ENCODE measurements at regions not wholly inside any gene's neighbourhood (a gene's known extent, or its start where the extent isn't known, plus 50 kb on each side); places are given as distances from the start of the nearest gene placed in this dataset.

- Histone ChIP-seq H4K5ac (ENCODE audit: low read depth, low read length) (no peak overlapping the region), H3K4ac (ENCODE audit: low read depth, low read length) (no peak overlapping the region), H4K20me1 (ENCODE audit: insufficient read depth, low read length) (no peaks in the 10 kb centered on the region), H2BK120ac (ENCODE audit: low read depth, low read length) (no peak overlapping the region), H4K8ac (ENCODE audit: low read depth in 2 of 2, low read length in 2 of 2) (no peak overlapping the region), H2BK20ac (ENCODE audit: low read depth, low read length) (no peak overlapping the region), H2BK5ac (ENCODE audit: low read depth, low read length, poor library complexity, severe bottlenecking) (no peak overlapping the region), H3K14ac (replicated peaks; ENCODE audit: low read depth, low read length) (no peak overlapping the region), H3K79me1 (ENCODE audit: low read depth in 1 of 2, low read length in 2 of 2) (no peaks in the 10 kb centered on the region), H3K27ac (ENCODE audit: insufficient read depth, low read length) (no peak overlapping the region), H3K18ac (ENCODE audit: low read depth, low read length) (no peak overlapping the region), H3K4me2 (ENCODE audit: low read depth, low read length) (no peak overlapping the region), H2AK9ac (replicated peaks; ENCODE audit: low read depth, low read length, poor library complexity) (no peak overlapping the region), H3K9me3 (ENCODE audit: control insufficient read depth, insufficient read depth, low read length) (peaks cover 10% of the 10 kb centered on the region), H3K56ac (ENCODE audit: extremely low read depth, insufficient read depth, low read length) (no peak overlapping the region), H3K36me3 (ENCODE audit: control insufficient read depth, insufficient read depth, low read length) (no peaks in the 10 kb centered on the region), H2BK15ac (ENCODE audit: low read depth, low read length) (no peak overlapping the region), H3K4me3 (ENCODE audit: insufficient read depth, low read depth, low read length) (no peak overlapping the region), H2AFZ (replicated peaks; ENCODE audit: low read length, poor library complexity) (no peak overlapping the region), H4K91ac (ENCODE audit: insufficient read depth, low read depth, low read length) (no peak overlapping the region), H2AK5ac (ENCODE audit: low read depth, low read length) (no peak overlapping the region), H3K4me1 (ENCODE audit: control insufficient read depth, insufficient read depth, low read length) (no peaks in the 10 kb centered on the region), H3K9ac (ENCODE audit: low read depth, low read length) (no peak overlapping the region), H3K9me1 (ENCODE audit: insufficient read depth, low read length) (no peaks in the 10 kb centered on the region), H3K27me3 (ENCODE audit: control insufficient read depth, insufficient read depth, low read length) (no peaks in the 10 kb centered on the region), H3K23ac (ENCODE audit: low read depth, low read length) (no peak overlapping the region)
- WGBS, 2 experiments (ENCODE audit: extremely low coverage in 2 of 2, insufficient read length in 1 of 2): no CpG with 5 or more reads among the region's 3 CpGs
- ChIA-PET CTCF (no interaction called here), POLR2A (ENCODE audit: unreplicated experiment) (no interaction called here)
- no peak for DNase-seq
- no TSS peak for BruUV-seq (replicated peaks)
- dilution Hi-C loops (cut with HindIII; ENCODE audit: low sequenced_read_pairs, unreplicated experiment): no loop called here
- no peak for TF ChIP-seq RFX5 (IDR thresholded peaks at IDR 0.05; ENCODE audit: low read depth, low read length)
- no peak for TF ChIP-seq CHD1 (IDR thresholded peaks at IDR 0.05; ENCODE audit: low read depth, low read length)
- no peak for TF ChIP-seq SMC3 (IDR thresholded peaks at IDR 0.05; ENCODE audit: low read depth, low read length)
- no peak for TF ChIP-seq FOS (IDR thresholded peaks at IDR 0.05; ENCODE audit: low read depth, low read length)
- TF ChIP-seq MXI1 (IDR thresholded peaks at IDR 0.05; ENCODE audit: borderline replicate concordance, low read depth, low read length): no peak
- no peak for TF ChIP-seq POLR2A (IDR thresholded peaks at IDR 0.05; ENCODE audit: low read depth, low read length)
- no peak for TF ChIP-seq USF2 (IDR thresholded peaks at IDR 0.05; ENCODE audit: low read depth, low read length)
- TF ChIP-seq MAZ (IDR thresholded peaks at IDR 0.05; ENCODE audit: borderline replicate concordance, low read depth, low read length): no peak
- no peak for TF ChIP-seq RAD21 (IDR thresholded peaks at IDR 0.05; ENCODE audit: low read length)
- no peak for TF ChIP-seq RCOR1 (IDR thresholded peaks at IDR 0.05; ENCODE audit: insufficient replicate concordance, low read length)
- no peak for TF ChIP-seq ELK1 (IDR thresholded peaks at IDR 0.05; ENCODE audit: borderline replicate concordance, low read depth, low read length)
- TF ChIP-seq CTCF (conservative IDR thresholded peaks at IDR 0.05; ENCODE audit: low read depth, low read length): no peak
- TF ChIP-seq NFE2L2 (IDR thresholded peaks at IDR 0.05; ENCODE audit: low read depth, low read length): no peak
- intact Hi-C loops (cut with micrococcal nuclease): no loop called here
- in situ Hi-C loops (cut with MboI; ENCODE audit: low sequenced_read_pairs): no loop called here
- ATAC-seq (ENCODE audit: low read depth): no peak
Measured at GRCh38 chr4:12881945-12882584, 602.1 kb downstream of the RAB28 start.
